GM23248 (cell line): ENCODE measurements at regions not wholly inside any gene's neighbourhood (a gene's known extent, or its start where the extent isn't known, plus 50 kb on each side); places are given as distances from the start of the nearest gene placed in this dataset.

ENCODE experiments used
- DNase-seq: peaks from one replicate; pipeline ENCODE4 v3.0.0-alpha.2; 2015
- H2AFZ ChIP-seq: fragments of 200-600 bp; sonication (generic); 2 replicates; pipeline ENCODE4 v1.6.1; 2016; ENCODE audit warnings: antibody characterized with exemption
- H3F3A ChIP-seq: fragments of 200-600 bp; sonication (generic); 2 replicates; pipeline ENCODE4 v1.6.1; 2016; ENCODE audit warnings: mild to moderate bottlenecking, antibody characterized with exemption, mixed run types; ENCODE audit not compliant: insufficient read depth
- H3K27ac ChIP-seq: fragments of 200-600 bp; sonication (generic); 2 replicates; pipeline ENCODE4 v1.5.1; 2016; ENCODE audit warnings: mild to moderate bottlenecking
- H3K27me3 ChIP-seq: fragments of 200-600 bp; sonication (generic); replicated peaks from 2 replicates; pipeline ENCODE4 v1.6.1; 2016; ENCODE audit warnings: mild to moderate bottlenecking; ENCODE audit not compliant: insufficient read depth
- H3K36me3 ChIP-seq: fragments of 200-600 bp; sonication (generic); 2 replicates; pipeline ENCODE4 v1.6.1; 2016; ENCODE audit warnings: low read depth, mild to moderate bottlenecking
- H3K4me1 ChIP-seq: fragments of 200-600 bp; sonication (generic); 2 replicates; pipeline ENCODE4 v1.6.1; 2016; ENCODE audit warnings: mild to moderate bottlenecking; ENCODE audit not compliant: insufficient read depth
- H3K4me2 ChIP-seq: fragments of 200-600 bp; sonication (generic); one replicate; pipeline ENCODE4 v1.6.1; 2016; ENCODE audit warnings: mild to moderate bottlenecking; ENCODE audit not compliant: unreplicated experiment
- H3K4me3 ChIP-seq: fragments of 200-600 bp; sonication (generic); 2 replicates; pipeline ENCODE4 v1.5.1; 2016; ENCODE audit warnings: mild to moderate bottlenecking
- H3K79me2 ChIP-seq: fragments of 200-600 bp; sonication (generic); 2 replicates; pipeline ENCODE4 v1.6.1; 2016; ENCODE audit warnings: mild to moderate bottlenecking; ENCODE audit not compliant: insufficient read depth
- H3K9ac ChIP-seq: fragments of 200-600 bp; sonication (generic); 2 replicates; pipeline ENCODE4 v1.6.1; 2016; ENCODE audit warnings: mild to moderate bottlenecking
- H3K9me2 ChIP-seq: fragments of 200-600 bp; sonication (generic); 2 replicates; pipeline ENCODE4 v1.6.1; 2016; ENCODE audit warnings: mixed run types, mild to moderate bottlenecking, moderate library complexity; ENCODE audit not compliant: insufficient read depth
- H3K9me3 ChIP-seq: fragments of 200-600 bp; sonication (generic); one replicate; pipeline ENCODE4 v1.6.1; 2017; ENCODE audit warnings: low read depth
- H4K20me1 ChIP-seq: fragments of 200-600 bp; sonication (generic); 2 replicates; pipeline ENCODE4 v1.6.0; 2016; ENCODE audit not compliant: insufficient read depth
- EZH2 ChIP-seq: fragments of 200-600 bp; sonication (generic); IDR thresholded peaks from 2 replicates; pipeline ENCODE4 v1.6.1; 2018; ENCODE audit warnings: antibody characterized with exemption, mild to moderate bottlenecking; ENCODE audit not compliant: insufficient read depth, poor library complexity, severe bottlenecking
- EZH2phosphoT487 ChIP-seq: fragments of 200-600 bp; sonication (generic); IDR thresholded peaks from 2 replicates; pipeline ENCODE4 v1.6.1; 2018; ENCODE audit warnings: antibody characterized with exemption, moderate library complexity, mild to moderate bottlenecking, low read depth; ENCODE audit not compliant: insufficient read depth
- whole genome bisulfite sequencing, 2 experiments: methylation state at CpG; one replicate each; pipeline ENCODE4 v1.1.6; 2015 to 2017; ENCODE audit warnings: low lambda C conversion rate in 2 of 2, low coverage in 1 of 2; ENCODE audit errors: missing lambda C conversion rate in 2 of 2; 5-methylcytosine and 5-hydroxymethylcytosine counted together
- in situ Hi-C: fragments of 300-500 bp; cut with MboI; formaldehyde crosslinking; loops from 2 replicates; pipeline ENCODE4 v1.15.0; 2020

- Histone ChIP-seq H3K4me1 (no peaks in the 10 kb centered on the region), H3K79me2 (no peaks in the 10 kb centered on the region), H3K27me3 (peaks cover 13% of the 10 kb centered on the region), H3K9me2 (no peaks in the 10 kb centered on the region), H3K9me3 (no peaks in the 10 kb centered on the region), H3F3A (no peaks in the 10 kb centered on the region), H3K36me3 (no peaks in the 10 kb centered on the region), H2AFZ (no peak overlapping the region), H3K9ac (no peak overlapping the region), H3K4me3 (no peak overlapping the region), H3K27ac (no peak overlapping the region), H3K4me2 (no peak overlapping the region), H4K20me1 (no peaks in the 10 kb centered on the region)
- TF ChIP-seq EZH2, result no peak
- no peak for TF ChIP-seq EZH2phosphoT487
- DNase-seq, result peak; percentile 32
- WGBS, 2 experiments, result 12% methylated on average over 12 of the region's 12 CpGs
- in situ Hi-C loops, result no loop called here
Measured at GRCh38 chr9:134231330-134231745, 67.0 kb upstream of the RNU6ATAC start.

GRCh38 chr9:134231767-134232166 is 67.4 kb upstream of the RNU6ATAC start:
- H2AFZ ChIP-seq, result no peak overlapping the region
- 91 to 96% methylated on average over 5 to 6 of the region's 8 CpGs for WGBS, 2 experiments
- H3K4me2 ChIP-seq, result no peak overlapping the region
- no peak overlapping the region for H3K9ac ChIP-seq
- peaks cover 13% of the 10 kb centered on the region for H3K27me3 ChIP-seq
- DNase-seq, result no peak
- no peaks in the 10 kb centered on the region for H3K9me3 ChIP-seq
- no peaks in the 10 kb centered on the region for H3K9me2 ChIP-seq
- in situ Hi-C loops, result no loop called here
- H3K36me3 ChIP-seq, result no peaks in the 10 kb centered on the region
- no peaks in the 10 kb centered on the region for H3F3A ChIP-seq
- no peak overlapping the region for H3K27ac ChIP-seq
- H3K4me1 ChIP-seq, result no peaks in the 10 kb centered on the region
- no peak overlapping the region for H3K4me3 ChIP-seq
- no peaks in the 10 kb centered on the region for H4K20me1 ChIP-seq
- H3K79me2 ChIP-seq, result no peaks in the 10 kb centered on the region
- no peak for TF ChIP-seq EZH2
- TF ChIP-seq EZH2phosphoT487, result no peak

- Histone ChIP-seq H3K27ac (no peak overlapping the region), H3K9me2 (no peaks in the 10 kb centered on the region), H3F3A (no peaks in the 10 kb centered on the region), H3K36me3 (no peaks in the 10 kb centered on the region), H3K79me2 (no peaks in the 10 kb centered on the region), H3K9me3 (no peaks in the 10 kb centered on the region), H3K4me3 (no peak overlapping the region), H3K9ac (no peak overlapping the region), H3K4me1 (no peaks in the 10 kb centered on the region), H3K4me2 (no peak overlapping the region), H3K27me3 (peaks cover 13% of the 10 kb centered on the region), H2AFZ (no peak overlapping the region), H4K20me1 (no peaks in the 10 kb centered on the region)
- WGBS, 2 experiments, result 68 to 75% methylated on average over 15 to 16 of the region's 16 CpGs
- no peak for TF ChIP-seq EZH2phosphoT487
- no peak for TF ChIP-seq EZH2
- no peak for DNase-seq
- in situ Hi-C loops, result no loop called here
Measured at GRCh38 chr9:134233022-134233421, 68.7 kb upstream of the RNU6ATAC start.

- DNase-seq, result no peak
- Histone ChIP-seq H3K27ac (no peak overlapping the region), H3K36me3 (no peaks in the 10 kb centered on the region), H3K4me3 (no peak overlapping the region), H3K27me3 (peaks cover 13% of the 10 kb centered on the region), H4K20me1 (no peaks in the 10 kb centered on the region), H2AFZ (no peak overlapping the region), H3K9me2 (no peaks in the 10 kb centered on the region), H3K9me3 (no peaks in the 10 kb centered on the region), H3K9ac (no peak overlapping the region), H3F3A (no peaks in the 10 kb centered on the region), H3K4me1 (no peaks in the 10 kb centered on the region), H3K79me2 (no peaks in the 10 kb centered on the region), H3K4me2 (no peak overlapping the region)
- in situ Hi-C loops, result no loop called here
- TF ChIP-seq EZH2phosphoT487 (no peak), EZH2 (no peak)
- 77 to 78% methylated on average over 20 to 21 of the region's 21 CpGs for WGBS, 2 experiments
Measured at GRCh38 chr9:134234001-134234660, 69.8 kb upstream of the RNU6ATAC start.
